ENCODE measurements at regions not wholly inside any gene's neighbourhood (a gene's known extent, or its start where the extent isn't known, plus 50 kb on each side); places are given as distances from the start of the nearest gene placed in this dataset.

GRCh38 chr5:62920856-62921255 lies 342.2 kb downstream of the LRRC70 start:
- intact Hi-C loops (cut with micrococcal nuclease) = no loop called here
- Mint-ChIP-seq H3K36me3 (no peaks in the 10 kb centered on the region), H3K4me3 (no peak overlapping the region), H3K9me3 (peaks cover 0 to 6% (median 2%) of the 10 kb centered on the region in 7 donors), H3K4me1 (no peaks in the 10 kb centered on the region), H3K27me3 (ENCODE audit: low read depth in 3 of 3) (peaks cover 1 to 2% (median 2%) of the 10 kb centered on the region in 3 donors), H3K27ac (no peak overlapping the region)
- no CpG with 5 or more reads among the region's 1 CpG for WGBS (ENCODE audit: insufficient coverage)
- Histone ChIP-seq H3K9me3 (replicated peaks in 1 of 2; ENCODE audit: control insufficient read depth in 1 of 2, insufficient read depth in 1 of 2, low read length in 2 of 2) (no peaks in the 10 kb centered on the region), H4K20me1 (ENCODE audit: insufficient read depth, low read length) (no peaks in the 10 kb centered on the region), H3K36me3 (replicated peaks in 1 of 2; ENCODE audit: control insufficient read depth in 1 of 2, insufficient read depth in 2 of 2, low read length in 2 of 2) (no peaks in the 10 kb centered on the region), H3K4me3 (replicated peaks in 1 of 3; ENCODE audit: low read depth in 2 of 3, low read length in 3 of 3) (no peak overlapping the region), H3K9ac (ENCODE audit: insufficient read depth, low read length, poor library complexity, severe bottlenecking) (no peak overlapping the region), H3K4me2 (replicated peaks; ENCODE audit: extremely low read depth, low read length, poor library complexity, severe bottlenecking) (no peak overlapping the region), H3K27ac (ENCODE audit: low read depth in 1 of 2, low read length in 2 of 2) (no peak overlapping the region), H3K4me1 (ENCODE audit: control insufficient read depth in 1 of 2, insufficient read depth in 2 of 2, low read length in 2 of 2) (no peaks in the 10 kb centered on the region), H2AFZ (ENCODE audit: insufficient read depth, low read depth, low read length, poor library complexity, severe bottlenecking) (no peak overlapping the region), H3K79me2 (ENCODE audit: insufficient read depth, low read length) (no peaks in the 10 kb centered on the region), H3K27me3 (ENCODE audit: control insufficient read depth in 2 of 2, insufficient read depth in 2 of 2, low read length in 2 of 2) (no peaks in the 10 kb centered on the region)
- TF ChIP-seq CTCF (IDR thresholded peaks at IDR 0.05) = no peak
- no peak for DNase-seq

GRCh38 chr5:62909326-62909725 lies 330.7 kb downstream of the LRRC70 start:
- no peaks in the 10 kb centered on the region for H3K36me3 ChIP-seq (replicated peaks in 1 of 2; ENCODE audit: control insufficient read depth in 1 of 2, insufficient read depth in 2 of 2, low read length in 2 of 2)
- no peak for TF ChIP-seq CTCF (IDR thresholded peaks at IDR 0.05)
- H3K4me2 ChIP-seq (replicated peaks; ENCODE audit: extremely low read depth, low read length, poor library complexity, severe bottlenecking) = no peak overlapping the region
- Mint-ChIP-seq H3K27ac (no peak overlapping the region), H3K4me3 (no peak overlapping the region), H3K36me3 (no peaks in the 10 kb centered on the region), H3K9me3 (peaks cover 4 to 15% (median 12%) of the 10 kb centered on the region in 7 donors), H3K4me1 (no peaks in the 10 kb centered on the region), H3K27me3 (ENCODE audit: low read depth in 3 of 3) (peaks cover 0 to 3% (median 0%) of the 10 kb centered on the region in 3 donors)
- H4K20me1 ChIP-seq (ENCODE audit: insufficient read depth, low read length) = no peaks in the 10 kb centered on the region
- no peak overlapping the region for H2AFZ ChIP-seq (ENCODE audit: insufficient read depth, low read depth, low read length, poor library complexity, severe bottlenecking)
- H3K79me2 ChIP-seq (ENCODE audit: insufficient read depth, low read length) = no peaks in the 10 kb centered on the region
- H3K9me3 ChIP-seq (replicated peaks in 1 of 2; ENCODE audit: control insufficient read depth in 1 of 2, insufficient read depth in 1 of 2, low read length in 2 of 2) = peaks cover 6 to 7% of the 10 kb centered on the region in 2 donors
- no CpG with 5 or more reads among the region's 1 CpG for WGBS (ENCODE audit: insufficient coverage)
- no peak overlapping the region for H3K9ac ChIP-seq (ENCODE audit: insufficient read depth, low read length, poor library complexity, severe bottlenecking)
- no peak for DNase-seq
- no peak overlapping the region for H3K4me3 ChIP-seq (replicated peaks in 1 of 3; ENCODE audit: low read depth in 2 of 3, low read length in 3 of 3)
- H3K27me3 ChIP-seq (ENCODE audit: control insufficient read depth in 2 of 2, insufficient read depth in 2 of 2, low read length in 2 of 2) = no peaks in the 10 kb centered on the region
- H3K4me1 ChIP-seq (ENCODE audit: control insufficient read depth in 1 of 2, insufficient read depth in 2 of 2, low read length in 2 of 2) = no peaks in the 10 kb centered on the region
- intact Hi-C loops (cut with micrococcal nuclease) = no loop called here
- H3K27ac ChIP-seq (ENCODE audit: low read depth in 1 of 2, low read length in 2 of 2) = no peak overlapping the region

Measured in CD14-positive monocyte (primary cell).